ENCODE measurements at regions not wholly inside any gene's neighbourhood (a gene's known extent, or its start where the extent isn't known, plus 50 kb on each side); places are given as distances from the start of the nearest gene placed in this dataset.

GRCh38 chr1:98035602-98036002, 114.8 kb upstream of the DPYD start:
- Histone ChIP-seq H3K36me3 (ENCODE audit: control insufficient read depth in 2 of 2, insufficient read depth in 2 of 2, low read length in 1 of 2) (no peaks in the 10 kb centered on the region), H3K4me2 (ENCODE audit: control insufficient read depth, insufficient read depth) (no peak overlapping the region), H3K9me3 (replicated peaks; ENCODE audit: control insufficient read depth, insufficient read depth, low read length) (no peaks in the 10 kb centered on the region), H3K4me3 (no peak overlapping the region), H3K27me3 (replicated peaks in 1 of 2; ENCODE audit: control insufficient read depth in 2 of 2, insufficient read depth in 2 of 2, low read length in 1 of 2) (no peaks in the 10 kb centered on the region), H3K79me2 (ENCODE audit: control insufficient read depth, insufficient read depth, low read length) (no peaks in the 10 kb centered on the region), H3K27ac (ENCODE audit: control insufficient read depth, insufficient read depth) (no peak overlapping the region), H4K20me1 (ENCODE audit: control insufficient read depth, insufficient read depth) (no peaks in the 10 kb centered on the region), H2AFZ (ENCODE audit: control insufficient read depth, low read depth, low read length) (no peak overlapping the region), H3K4me1 (ENCODE audit: control insufficient read depth, insufficient read depth, low read length) (no peaks in the 10 kb centered on the region), H3K9ac (ENCODE audit: control insufficient read depth, insufficient read depth, low read length) (no peak overlapping the region)
- DNase-seq (ENCODE audit: low read depth, low spot score) = no peak
- POLR2A ChIA-PET = no interaction called here
- RAD21 ChIA-PET (ENCODE audit: unreplicated experiment) = no interaction called here
- ATAC-seq = no peak
- no peak for FAIRE-seq
- CTCF ChIA-PET = no interaction called here
- intact Hi-C loops (cut with micrococcal nuclease; ENCODE audit: unreplicated experiment) (loop anchor here (5.0 kb wide), 1 partner anchor 33 kb away; no protein-coding TSS in a partner anchor), in situ Hi-C loops (cut with MboI) (no loop called here)
- WGBS (ENCODE audit: insufficient coverage, insufficient replicate concordance, low lambda C conversion rate, missing lambda C conversion rate) = 26% methylated on average over 2 of the region's 2 CpGs
- TF ChIP-seq ZNF207 (IDR thresholded peaks at IDR 0.05; ENCODE audit: borderline replicate concordance) = no peak
- TF ChIP-seq STAT1 (conservative IDR thresholded peaks at IDR 0.05) = no peak
- TF ChIP-seq ZZZ3 (IDR thresholded peaks at IDR 0.05; ENCODE audit: control insufficient read depth, insufficient read length, low read depth) = no peak
- TF ChIP-seq SIX5 (IDR thresholded peaks at IDR 0.05; ENCODE audit: low read depth, low read length, severe bottlenecking) = no peak
- no peak for TF ChIP-seq IKZF1 (conservative IDR thresholded peaks at IDR 0.05)
- TF ChIP-seq ZNF217 (IDR thresholded peaks at IDR 0.05) = no peak
- TF ChIP-seq NBN (IDR thresholded peaks at IDR 0.05) = no peak
- no peak for TF ChIP-seq RELB (IDR thresholded peaks at IDR 0.05; ENCODE audit: low read depth)
- TF ChIP-seq, protein P1, sequence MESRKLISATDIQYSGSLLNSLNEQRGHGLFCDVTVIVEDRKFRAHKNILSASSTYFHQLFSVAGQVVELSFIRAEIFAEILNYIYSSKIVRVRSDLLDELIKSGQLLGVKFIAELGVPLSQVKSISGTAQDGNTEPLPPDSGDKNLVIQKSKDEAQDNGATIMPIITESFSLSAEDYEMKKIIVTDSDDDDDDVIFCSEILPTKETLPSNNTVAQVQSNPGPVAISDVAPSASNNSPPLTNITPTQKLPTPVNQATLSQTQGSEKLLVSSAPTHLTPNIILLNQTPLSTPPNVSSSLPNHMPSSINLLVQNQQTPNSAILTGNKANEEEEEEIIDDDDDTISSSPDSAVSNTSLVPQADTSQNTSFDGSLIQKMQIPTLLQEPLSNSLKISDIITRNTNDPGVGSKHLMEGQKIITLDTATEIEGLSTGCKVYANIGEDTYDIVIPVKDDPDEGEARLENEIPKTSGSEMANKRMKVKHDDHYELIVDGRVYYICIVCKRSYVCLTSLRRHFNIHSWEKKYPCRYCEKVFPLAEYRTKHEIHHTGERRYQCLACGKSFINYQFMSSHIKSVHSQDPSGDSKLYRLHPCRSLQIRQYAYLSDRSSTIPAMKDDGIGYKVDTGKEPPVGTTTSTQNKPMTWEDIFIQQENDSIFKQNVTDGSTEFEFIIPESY (IDR thresholded peaks at IDR 0.05) = no peak
- TF ChIP-seq RFX5 (IDR thresholded peaks at IDR 0.05; ENCODE audit: low read depth, low read length) = no peak
- no peak for TF ChIP-seq SMARCA5 (IDR thresholded peaks at IDR 0.05)
- no peak for TF ChIP-seq MXI1 (IDR thresholded peaks at IDR 0.05; ENCODE audit: low read depth, low read length)
- TF ChIP-seq EGR1 (IDR thresholded peaks at IDR 0.05; ENCODE audit: borderline replicate concordance in 1 of 2, low read depth in 2 of 2, low read length in 2 of 2) = no peak
- no peak for TF ChIP-seq IRF4 (IDR thresholded peaks at IDR 0.05; ENCODE audit: low read depth, low read length)
- no peak for TF ChIP-seq ATF7 (IDR thresholded peaks at IDR 0.05; ENCODE audit: low read depth)
- TF ChIP-seq, protein P2, sequence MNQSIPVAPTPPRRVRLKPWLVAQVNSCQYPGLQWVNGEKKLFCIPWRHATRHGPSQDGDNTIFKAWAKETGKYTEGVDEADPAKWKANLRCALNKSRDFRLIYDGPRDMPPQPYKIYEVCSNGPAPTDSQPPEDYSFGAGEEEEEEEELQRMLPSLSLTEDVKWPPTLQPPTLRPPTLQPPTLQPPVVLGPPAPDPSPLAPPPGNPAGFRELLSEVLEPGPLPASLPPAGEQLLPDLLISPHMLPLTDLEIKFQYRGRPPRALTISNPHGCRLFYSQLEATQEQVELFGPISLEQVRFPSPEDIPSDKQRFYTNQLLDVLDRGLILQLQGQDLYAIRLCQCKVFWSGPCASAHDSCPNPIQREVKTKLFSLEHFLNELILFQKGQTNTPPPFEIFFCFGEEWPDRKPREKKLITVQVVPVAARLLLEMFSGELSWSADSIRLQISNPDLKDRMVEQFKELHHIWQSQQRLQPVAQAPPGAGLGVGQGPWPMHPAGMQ (IDR thresholded peaks at IDR 0.05; ENCODE audit: borderline replicate concordance) = no peak
- SMC1A ChIA-PET (ENCODE audit: uncharacterized antibody, unreplicated experiment) = interaction anchor here (0.7 kb wide), 1 partner anchor 83 kb away, joined by 3 read pairs; no protein-coding TSS in a partner anchor
- no TSS peak for BruUV-seq (replicated peaks)

Measured in GM12878 (cell line).